ENCODE measurements at regions not wholly inside any gene's neighbourhood (a gene's known extent, or its start where the extent isn't known, plus 50 kb on each side); places are given as distances from the start of the nearest gene placed in this dataset.
"Not testable (repeated sequence)": the region's sequence is repeated elsewhere in the genome, so short reads cannot be mapped to it uniquely, and the experiment has no call there.

GRCh38 chr4:103412646-103413045, 214.5 kb upstream of the CENPE start:
- TF ChIP-seq CTCF (IDR thresholded peaks at IDR 0.05; ENCODE audit: poor library complexity); EZH2phosphoT487 (IDR thresholded peaks at IDR 0.05; ENCODE audit: low read depth, severe bottlenecking, unreplicated experiment); EZH2 (IDR thresholded peaks at IDR 0.05; ENCODE audit: borderline replicate concordance): not testable (repeated sequence)
